ENCODE measurements at regions not wholly inside any gene's neighbourhood (a gene's known extent, or its start where the extent isn't known, plus 50 kb on each side); places are given as distances from the start of the nearest gene placed in this dataset.

DNA sequence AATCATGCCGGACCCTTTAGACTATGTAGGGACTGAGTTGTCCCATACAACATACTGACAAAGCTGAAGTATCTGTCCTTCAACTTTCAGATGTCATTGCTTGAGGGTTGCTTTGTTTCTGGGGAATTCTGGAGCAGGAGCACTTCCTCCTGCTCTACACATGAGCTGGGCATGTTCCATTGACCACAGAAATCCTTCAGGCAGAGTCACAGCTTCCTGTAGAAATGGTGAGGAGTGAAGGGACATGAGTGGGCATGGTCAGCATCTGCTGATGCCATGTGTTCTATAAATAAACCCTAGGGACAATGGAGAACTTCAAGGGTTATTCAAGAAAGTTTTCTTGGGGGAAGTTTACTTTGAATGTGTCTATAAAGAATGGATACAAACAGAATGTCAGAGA, 296.6 kb upstream of the FBXL7 start:
- H3K27ac ChIP-seq, result no peak overlapping the region
- TF ChIP-seq, protein P1, sequence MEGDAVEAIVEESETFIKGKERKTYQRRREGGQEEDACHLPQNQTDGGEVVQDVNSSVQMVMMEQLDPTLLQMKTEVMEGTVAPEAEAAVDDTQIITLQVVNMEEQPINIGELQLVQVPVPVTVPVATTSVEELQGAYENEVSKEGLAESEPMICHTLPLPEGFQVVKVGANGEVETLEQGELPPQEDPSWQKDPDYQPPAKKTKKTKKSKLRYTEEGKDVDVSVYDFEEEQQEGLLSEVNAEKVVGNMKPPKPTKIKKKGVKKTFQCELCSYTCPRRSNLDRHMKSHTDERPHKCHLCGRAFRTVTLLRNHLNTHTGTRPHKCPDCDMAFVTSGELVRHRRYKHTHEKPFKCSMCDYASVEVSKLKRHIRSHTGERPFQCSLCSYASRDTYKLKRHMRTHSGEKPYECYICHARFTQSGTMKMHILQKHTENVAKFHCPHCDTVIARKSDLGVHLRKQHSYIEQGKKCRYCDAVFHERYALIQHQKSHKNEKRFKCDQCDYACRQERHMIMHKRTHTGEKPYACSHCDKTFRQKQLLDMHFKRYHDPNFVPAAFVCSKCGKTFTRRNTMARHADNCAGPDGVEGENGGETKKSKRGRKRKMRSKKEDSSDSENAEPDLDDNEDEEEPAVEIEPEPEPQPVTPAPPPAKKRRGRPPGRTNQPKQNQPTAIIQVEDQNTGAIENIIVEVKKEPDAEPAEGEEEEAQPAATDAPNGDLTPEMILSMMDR (IDR thresholded peaks at IDR 0.05), result no peak
- H3K4me3 ChIP-seq, result no peak overlapping the region
- no peak for DNase-seq (ENCODE audit: low spot score)

DNA sequence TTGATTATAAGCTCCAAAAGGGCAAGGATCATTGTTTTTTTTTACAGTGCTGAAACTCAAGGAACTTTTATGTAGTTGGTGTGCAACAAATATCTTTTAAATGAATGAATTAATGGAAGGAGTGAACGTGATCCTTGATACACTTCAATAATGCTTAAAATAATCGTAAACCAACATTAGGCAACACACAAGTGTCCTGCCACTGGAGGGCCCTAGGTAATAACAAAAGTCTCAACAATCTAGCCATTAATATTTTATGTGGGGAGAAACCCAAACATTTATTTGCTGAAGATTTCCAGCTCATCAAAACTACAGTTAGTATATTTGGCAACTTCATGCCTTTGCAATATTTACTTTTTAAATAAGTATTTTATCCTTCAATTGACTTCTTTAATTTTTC, 309.0 kb upstream of the FBXL7 start:
- TF ChIP-seq, protein P1 (IDR thresholded peaks at IDR 0.05), result no peak
- DNase-seq (ENCODE audit: low spot score), result no peak
- Histone ChIP-seq H3K4me3 (no peak overlapping the region), H3K27ac (no peak overlapping the region)

DNA sequence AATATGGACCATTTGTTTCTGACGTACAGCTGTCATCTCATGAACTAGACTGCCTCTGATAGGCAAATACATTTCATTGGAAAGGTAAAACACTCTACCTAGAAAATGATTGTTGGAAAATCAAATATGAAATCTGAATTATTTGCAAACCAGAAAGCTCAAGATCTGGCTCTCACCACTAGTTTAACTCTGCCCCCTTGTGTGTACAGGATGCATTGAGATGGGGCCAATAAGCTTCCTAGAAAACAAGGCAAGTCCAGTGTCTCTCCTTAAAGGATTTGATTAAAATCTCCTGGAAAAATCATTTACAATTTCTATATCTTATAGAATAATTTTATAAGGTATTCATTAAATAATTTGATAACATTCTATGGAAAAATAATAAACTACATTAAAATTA, 311.9 kb upstream of the ANKH start:
- TF ChIP-seq, protein P1 (IDR thresholded peaks at IDR 0.05), result no peak
- Histone ChIP-seq H3K27ac (no peak overlapping the region), H3K4me3 (no peak overlapping the region)
- DNase-seq (ENCODE audit: low spot score), result no peak

DNA sequence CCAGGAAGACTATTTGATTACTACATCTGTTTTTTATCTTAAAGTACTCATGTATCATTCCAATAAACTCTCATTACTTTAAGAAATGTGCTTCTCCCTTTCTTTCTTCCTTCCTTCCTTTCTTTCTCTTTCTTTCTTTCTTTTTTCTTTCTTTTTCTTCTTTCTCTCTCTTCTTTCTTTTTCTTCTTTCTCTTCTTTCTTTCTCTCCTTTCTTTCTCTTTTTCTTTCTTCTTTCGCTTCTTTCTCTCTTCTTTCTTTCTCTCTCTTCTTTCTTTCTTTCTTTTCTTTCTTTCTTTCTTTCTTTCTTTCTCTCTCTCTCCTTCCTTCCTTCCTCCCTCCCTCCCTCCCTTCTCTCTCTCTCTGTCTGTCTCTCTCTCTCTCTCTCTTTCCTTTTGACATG, 298.6 kb upstream of the ANKH start:
- Histone ChIP-seq H3K4me3 (no peak overlapping the region), H3K27ac (no peak overlapping the region)
- TF ChIP-seq, protein P1 (IDR thresholded peaks at IDR 0.05), result no peak
- DNase-seq (ENCODE audit: low spot score), result no peak

DNA sequence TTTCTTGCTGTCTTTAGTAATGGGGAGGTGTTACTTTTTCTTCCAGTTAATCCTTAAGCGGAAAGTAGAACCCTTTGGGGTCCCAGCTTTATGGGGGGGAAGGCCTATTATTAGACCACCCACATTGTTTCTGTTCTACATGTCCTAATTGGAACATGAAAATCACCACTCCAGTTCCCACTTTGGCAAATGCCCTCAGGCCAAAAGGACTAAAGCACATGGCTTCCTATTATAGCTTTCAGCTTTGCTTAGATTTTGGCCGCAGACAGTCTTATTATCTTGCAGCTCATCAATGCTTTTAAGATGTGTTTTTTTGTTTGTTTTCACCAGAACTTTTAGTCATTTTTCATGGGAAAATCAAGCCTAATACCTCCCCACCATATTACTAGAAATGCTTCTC, 296.8 kb upstream of the ANKH start:
- Histone ChIP-seq H3K27ac (no peak overlapping the region), H3K4me3 (no peak overlapping the region)
- TF ChIP-seq, protein P1 (IDR thresholded peaks at IDR 0.05), result no peak
- no peak for DNase-seq (ENCODE audit: low spot score)

DNA sequence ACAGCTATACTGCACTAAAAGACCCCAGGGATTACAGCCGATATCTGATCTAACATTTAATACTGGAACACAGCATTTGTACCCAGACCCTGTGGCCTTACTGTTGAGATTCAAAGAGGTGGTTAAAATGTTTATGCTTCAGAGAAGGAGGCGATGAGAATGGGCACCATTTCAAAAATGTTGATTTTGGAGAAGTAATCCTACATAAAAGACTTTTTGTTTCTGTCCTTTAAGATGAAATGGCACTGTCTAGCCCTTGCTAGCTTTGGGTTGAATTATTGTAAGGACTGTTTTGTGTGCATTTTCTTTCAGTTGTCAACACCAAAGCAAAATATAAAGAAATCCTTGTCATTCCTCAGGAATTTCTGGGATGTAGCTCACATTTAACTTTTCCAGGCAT, 288.5 kb upstream of the ANKH start:
- Histone ChIP-seq H3K27ac (no peak overlapping the region), H3K4me3 (no peak overlapping the region)
- no peak for DNase-seq (ENCODE audit: low spot score)
- TF ChIP-seq, protein P1 (IDR thresholded peaks at IDR 0.05), result no peak

DNA sequence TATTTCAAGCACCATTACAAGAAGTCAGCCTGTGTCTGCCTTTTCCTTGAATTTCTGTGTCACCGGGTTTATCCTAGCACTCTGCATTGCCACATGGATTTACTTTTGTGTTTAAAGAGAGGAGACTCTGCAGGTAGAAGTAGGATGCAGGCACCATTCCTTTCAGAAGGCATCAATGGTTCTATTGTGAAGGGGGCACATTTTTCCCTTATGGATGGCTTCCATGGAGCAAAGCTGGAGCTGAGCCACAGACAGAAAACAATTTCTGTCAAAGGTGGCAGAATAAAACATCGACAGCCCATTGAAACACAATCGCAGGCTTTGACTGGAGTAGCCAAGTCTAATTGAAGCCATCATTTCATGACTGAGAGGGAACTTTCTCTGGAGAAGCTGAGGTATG, 288.0 kb upstream of the ANKH start:
- Histone ChIP-seq H3K27ac (no peak overlapping the region), H3K4me3 (no peak overlapping the region)
- no peak for DNase-seq (ENCODE audit: low spot score)
- TF ChIP-seq, protein P1 (IDR thresholded peaks at IDR 0.05), result no peak

Measured in coronary artery (tissue), 2 donors.